ENCODE measurements at regions not wholly inside any gene's neighbourhood (a gene's known extent, or its start where the extent isn't known, plus 50 kb on each side); places are given as distances from the start of the nearest gene placed in this dataset.

- no peak for DNase-seq
Observed at GRCh38 chr4:80145739-80146138, 51.6 kb upstream of the PRDM8 start.

- DNase-seq = no peak
Observed at GRCh38 chr4:80144676-80145470, 52.4 kb upstream of the PRDM8 start.

GRCh38 chr4:80143307-80143679 lies 54.0 kb upstream of the PRDM8 start:
- DNase-seq = no peak

GRCh38 chr4:80142394-80143306 lies 54.7 kb upstream of the PRDM8 start:
- DNase-seq = peak; percentile 57

DNA sequence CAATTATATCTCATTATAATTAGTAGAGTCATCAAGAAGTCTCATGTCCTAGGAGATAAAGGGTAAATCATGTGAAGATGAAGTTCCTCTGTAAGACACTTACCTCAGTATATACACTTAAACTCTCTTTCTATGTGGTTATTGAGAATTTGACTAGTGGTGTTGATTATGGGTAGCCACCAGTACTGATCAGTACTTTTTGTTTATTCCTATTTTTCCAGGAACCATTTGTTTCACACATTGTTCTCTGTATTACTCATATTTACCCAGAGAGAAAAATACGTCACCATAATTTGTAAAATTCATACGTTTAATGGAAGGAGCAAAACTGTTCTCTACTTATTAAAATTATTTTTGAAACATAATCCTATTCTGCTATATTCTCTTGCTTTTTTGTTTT lies 55.8 kb upstream of the PRDM8 start:
- peak; percentile 58 for DNase-seq

DNA sequence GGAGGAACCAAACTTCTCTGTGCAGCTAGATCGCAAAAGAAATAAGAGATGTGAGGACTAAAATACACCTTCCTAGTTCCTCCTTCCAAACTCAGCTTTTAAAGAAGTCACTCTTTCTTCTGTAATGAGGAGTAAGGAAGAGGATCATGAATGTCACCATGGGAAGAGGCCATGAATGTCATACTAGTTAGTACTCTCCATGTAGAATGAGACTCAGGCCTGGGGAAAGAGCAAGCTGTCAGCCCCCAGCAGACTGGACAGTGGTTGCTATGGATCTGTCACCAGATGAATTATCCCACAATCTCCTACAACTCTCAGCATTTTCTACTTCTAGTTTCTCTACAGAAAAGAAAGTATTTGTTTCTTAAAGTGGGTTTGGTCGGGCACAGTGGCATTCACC lies 57.1 kb upstream of the PRDM8 start:
- no peak for DNase-seq

- DNase-seq = no peak
Observed at GRCh38 chr4:80139671-80140070, 57.6 kb upstream of the PRDM8 start.

GRCh38 chr4:80138551-80139538 lies 58.5 kb upstream of the PRDM8 start:
- DNase-seq = peak; percentile 91

- DNase-seq = no peak
Observed at GRCh38 chr4:80137631-80138030, 59.7 kb upstream of the PRDM8 start.

GRCh38 chr4:80136270-80136669 lies 61.0 kb upstream of the PRDM8 start:
- no peak for DNase-seq

GRCh38 chr4:80135702-80136058 lies 61.6 kb upstream of the PRDM8 start:
- no peak for DNase-seq

- DNase-seq = no peak
Observed at GRCh38 chr4:80134936-80135701, 62.1 kb upstream of the ANTXR2 start.

DNA sequence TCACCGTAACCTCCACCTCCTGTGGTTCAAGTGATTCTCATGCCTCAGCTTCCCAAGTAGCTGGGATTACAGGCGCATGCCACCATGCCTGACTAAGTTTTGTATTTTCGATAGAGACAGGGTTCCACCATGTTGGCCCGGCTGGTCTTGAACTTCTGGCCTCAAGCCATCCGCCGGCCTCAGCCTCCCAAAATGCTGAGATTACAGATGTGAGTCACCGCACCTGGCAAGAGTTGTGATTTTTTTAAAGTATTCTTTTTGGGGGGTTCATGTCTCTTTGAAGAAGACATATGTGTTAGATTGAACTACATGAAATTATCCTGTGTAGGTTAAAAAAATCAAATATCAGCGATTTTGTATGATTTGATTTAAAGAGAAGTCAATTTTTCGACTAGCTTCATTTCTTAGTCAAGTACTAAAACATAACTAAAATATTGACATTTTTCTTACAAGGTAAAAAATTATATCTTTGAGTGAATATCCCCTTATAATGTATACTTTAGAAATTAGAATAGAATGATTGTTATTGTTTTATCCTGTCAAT lies 60.3 kb upstream of the ANTXR2 start:
- no peak for DNase-seq

DNA sequence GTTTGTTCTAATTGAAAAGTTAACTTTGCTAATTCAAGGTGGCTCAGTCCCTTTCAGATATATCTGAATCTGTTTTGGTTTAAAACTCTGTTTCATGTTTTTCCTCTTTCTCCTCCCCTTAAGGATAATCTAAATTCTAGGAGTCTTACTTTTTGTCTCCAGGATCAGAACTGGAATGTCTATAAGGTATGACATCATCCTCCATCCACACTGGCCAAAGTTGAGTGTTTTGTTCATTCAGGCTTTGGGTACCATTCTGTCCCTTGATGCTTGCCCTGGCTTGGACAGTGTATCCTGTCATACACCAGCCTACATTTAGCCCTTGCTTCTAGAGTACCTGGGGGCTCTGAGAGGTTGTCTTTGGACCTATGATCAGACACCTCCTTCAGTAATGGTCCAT lies 56.8 kb upstream of the ANTXR2 start:
- no peak for DNase-seq

GRCh38 chr4:80128941-80129340 lies 55.9 kb upstream of the ANTXR2 start:
- DNase-seq = no peak

DNA sequence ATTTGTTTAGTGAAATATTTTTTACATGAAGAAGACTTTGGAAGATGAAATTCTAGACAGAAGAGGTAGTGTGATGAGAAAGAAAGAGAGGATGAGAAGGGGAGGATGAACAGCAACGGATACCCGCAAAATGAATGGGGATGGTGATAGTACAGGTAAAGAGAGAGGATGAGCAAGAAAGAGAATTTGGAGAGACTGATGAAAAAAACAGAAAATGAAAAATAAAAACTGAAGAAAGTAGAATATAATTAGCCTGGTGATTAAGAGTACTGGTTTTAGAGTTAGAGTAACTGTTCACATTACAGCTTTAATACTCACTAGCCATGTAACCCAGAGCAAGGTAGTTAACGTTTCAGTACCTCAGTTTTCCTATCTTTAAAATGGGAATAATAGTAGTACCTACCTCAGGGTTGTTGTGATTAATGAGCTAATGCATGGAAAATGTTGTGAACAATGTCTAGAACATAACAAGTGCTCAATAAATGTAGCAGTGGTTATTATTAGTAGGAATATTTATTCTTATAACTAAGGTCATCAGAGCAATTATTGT lies 54.9 kb upstream of the ANTXR2 start:
- DNase-seq = no peak

DNA sequence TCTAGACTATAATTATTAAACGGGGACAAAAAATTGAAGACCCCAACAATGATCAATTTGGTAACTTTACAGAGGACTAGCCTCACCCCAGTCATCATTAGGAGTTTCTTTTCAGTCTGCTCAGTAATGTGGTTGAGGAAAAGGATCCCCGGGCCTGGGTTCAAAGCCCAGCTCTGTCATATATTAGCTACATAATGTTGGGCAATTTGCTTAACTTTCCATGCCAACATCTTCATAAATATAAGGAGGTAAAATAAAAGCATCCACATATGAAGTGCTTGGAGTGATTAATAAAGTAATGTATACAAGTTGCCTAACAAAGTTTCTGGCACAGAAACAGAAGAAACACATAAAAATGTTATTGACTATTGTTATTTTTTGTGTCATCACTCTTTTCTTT lies 53.4 kb upstream of the ANTXR2 start:
- no peak for DNase-seq

DNA sequence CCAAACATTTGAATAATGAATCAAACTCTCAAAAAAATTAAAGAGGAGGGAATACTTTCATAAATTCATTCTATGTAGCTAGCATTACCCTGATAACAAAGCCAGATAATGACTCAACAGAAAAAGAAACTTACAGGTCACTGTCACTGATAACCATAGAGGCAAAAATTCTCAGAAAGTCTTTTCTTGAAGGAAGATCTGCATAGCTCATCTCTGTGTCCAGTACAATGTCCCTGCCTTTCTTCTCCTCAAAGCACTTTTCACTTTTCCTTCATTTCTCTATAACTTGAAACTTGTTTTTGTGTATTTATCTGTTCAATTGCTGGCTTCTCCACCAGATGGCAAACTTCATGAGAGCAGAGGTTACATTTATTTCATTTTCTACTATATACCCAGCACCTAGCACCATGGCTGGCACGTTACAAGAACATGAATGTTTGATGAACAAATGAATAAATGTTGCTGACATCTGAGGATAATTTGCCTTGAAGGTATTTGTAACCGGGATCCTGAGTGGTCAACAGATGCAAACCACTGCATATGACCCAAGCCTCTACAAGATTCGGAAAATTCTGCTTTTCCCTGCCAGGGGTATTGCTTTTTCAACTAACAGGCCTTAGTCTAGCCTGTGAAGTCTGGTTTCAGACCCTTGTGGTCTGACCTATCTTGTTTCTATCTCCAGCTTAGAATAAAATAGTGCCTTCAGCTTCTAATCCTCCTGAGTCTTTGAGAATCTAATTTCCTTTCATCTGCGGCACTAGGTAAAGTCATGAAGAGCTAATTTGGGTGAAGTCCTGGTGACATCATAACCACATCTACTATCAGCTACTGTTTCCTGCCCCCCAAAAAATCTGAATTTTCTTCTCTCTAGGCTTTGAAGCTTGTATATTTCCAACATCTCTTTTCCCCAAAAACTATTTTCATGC lies 52.5 kb upstream of the ANTXR2 start:
- DNase-seq = peak; percentile 72

DNA sequence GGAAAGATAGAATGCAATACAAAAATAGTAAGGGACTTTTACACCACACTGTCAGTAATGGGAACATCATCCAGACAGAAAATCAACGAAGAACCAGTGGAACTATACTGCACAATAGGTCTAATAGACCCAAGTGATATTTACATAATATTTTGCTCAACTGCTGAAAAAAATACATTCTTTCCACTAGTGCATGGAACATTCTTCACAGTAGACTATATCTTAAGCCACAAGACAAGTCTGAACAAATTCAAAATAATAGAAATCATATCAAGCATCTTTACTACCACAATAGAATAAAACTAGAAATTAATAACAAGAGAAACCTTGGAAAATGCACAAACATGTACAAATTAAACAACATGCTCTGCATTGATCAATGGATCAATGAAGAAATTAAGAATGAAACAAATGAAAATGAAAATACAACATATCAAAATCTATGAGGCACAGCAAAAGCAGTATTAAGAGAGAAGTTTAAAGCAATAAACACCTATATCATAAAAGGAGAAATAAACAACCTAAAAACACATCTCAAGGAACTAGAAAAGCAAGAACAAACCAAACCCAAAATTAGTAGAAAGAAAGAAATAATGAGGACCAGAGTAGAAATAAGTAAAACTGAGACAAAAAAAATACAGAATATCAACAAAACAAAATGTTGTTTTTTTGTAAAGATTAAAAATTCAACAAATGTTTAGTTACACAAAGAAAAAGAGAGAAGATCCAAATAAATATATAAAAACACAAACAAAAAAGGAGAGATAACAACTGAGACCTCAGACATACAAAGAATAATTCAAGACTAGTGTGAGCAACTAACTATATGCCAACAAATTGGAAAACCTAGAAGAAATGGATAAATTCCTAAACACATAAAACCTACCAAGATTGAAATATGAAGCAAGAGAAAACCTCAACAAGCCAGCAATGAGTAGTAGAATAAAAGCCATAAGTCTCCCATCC lies 51.5 kb upstream of the ANTXR2 start:
- DNase-seq = no peak

Data from activated CD4-positive, alpha-beta T cell treated with anti-CD3 and anti-CD28 coated beads, Interleukin-2, Interleukin-6, amounts not matched to agents 100 ng/mL and 50 ng/mL, durations not matched to agents 16 hours and 8 hours (primary cell).